ENCODE measurements at regions not wholly inside any gene's neighbourhood (a gene's known extent, or its start where the extent isn't known, plus 50 kb on each side); places are given as distances from the start of the nearest gene placed in this dataset.

GRCh38 chr6:120576061-120576460 lies 758.2 kb downstream of the TBC1D32 start:
- no peaks in the 10 kb centered on the region for H3K27me3 ChIP-seq (ENCODE audit: insufficient read depth, poor library complexity, severe bottlenecking)
- DNase-seq (ENCODE audit: low read depth in 1 of 2, low spot score in 1 of 2): no peak
- H3K4me3 ChIP-seq (replicated peaks; ENCODE audit: insufficient read depth, low read length): no peak overlapping the region
- H3K27ac ChIP-seq (replicated peaks): no peak overlapping the region
- TF ChIP-seq SPI1 (IDR thresholded peaks at IDR 0.05; ENCODE audit: borderline replicate concordance, low read depth) (no peak), POLR2AphosphoS5 (IDR thresholded peaks at IDR 0.05; ENCODE audit: low read depth) (no peak), GABPA (IDR thresholded peaks at IDR 0.05; ENCODE audit: low read depth) (no peak), REST (IDR thresholded peaks at IDR 0.05; ENCODE audit: insufficient replicate concordance, low read depth) (no peak), CTCF (IDR thresholded peaks at IDR 0.05; ENCODE audit: insufficient read depth, low read length) (no peak)

GRCh38 chr6:120569714-120570113 lies 764.6 kb downstream of the TBC1D32 start:
- TF ChIP-seq GABPA (IDR thresholded peaks at IDR 0.05; ENCODE audit: low read depth) (no peak), SPI1 (IDR thresholded peaks at IDR 0.05; ENCODE audit: borderline replicate concordance, low read depth) (no peak)
- Histone ChIP-seq H3K4me3 (replicated peaks; ENCODE audit: insufficient read depth, low read length) (no peak overlapping the region), H3K27me3 (ENCODE audit: insufficient read depth, poor library complexity, severe bottlenecking) (no peaks in the 10 kb centered on the region), H3K27ac (replicated peaks) (no peak overlapping the region)
- DNase-seq (ENCODE audit: low read depth in 1 of 2, low spot score in 1 of 2): no peak

GRCh38 chr6:120564779-120565178 lies 769.5 kb downstream of the TBC1D32 start:
- no peaks in the 10 kb centered on the region for H3K27me3 ChIP-seq (ENCODE audit: insufficient read depth, poor library complexity, severe bottlenecking)
- H3K27ac ChIP-seq (replicated peaks): no peak overlapping the region
- no peak overlapping the region for H3K4me3 ChIP-seq (replicated peaks; ENCODE audit: insufficient read depth, low read length)
- DNase-seq (ENCODE audit: low read depth in 1 of 2, low spot score in 1 of 2): no peak
- no peak for TF ChIP-seq REST (IDR thresholded peaks at IDR 0.05; ENCODE audit: insufficient replicate concordance, low read depth)
- TF ChIP-seq POLR2AphosphoS5 (IDR thresholded peaks at IDR 0.05; ENCODE audit: low read depth): no peak
- no peak for TF ChIP-seq SPI1 (IDR thresholded peaks at IDR 0.05; ENCODE audit: borderline replicate concordance, low read depth)
- no peak for TF ChIP-seq CTCF (IDR thresholded peaks at IDR 0.05; ENCODE audit: insufficient read depth, low read length)
- TF ChIP-seq GABPA (IDR thresholded peaks at IDR 0.05; ENCODE audit: low read depth): no peak

GRCh38 chr6:120558294-120558693 lies 776.0 kb downstream of the TBC1D32 start:
- DNase-seq (ENCODE audit: low read depth in 1 of 2, low spot score in 1 of 2): no peak
- no peak overlapping the region for H3K4me3 ChIP-seq (replicated peaks; ENCODE audit: insufficient read depth, low read length)
- H3K27ac ChIP-seq (replicated peaks): no peak overlapping the region
- H3K27me3 ChIP-seq (ENCODE audit: insufficient read depth, poor library complexity, severe bottlenecking): no peaks in the 10 kb centered on the region
- no peak for TF ChIP-seq SPI1 (IDR thresholded peaks at IDR 0.05; ENCODE audit: borderline replicate concordance, low read depth)
- TF ChIP-seq GABPA (IDR thresholded peaks at IDR 0.05; ENCODE audit: low read depth): no peak
- no peak for TF ChIP-seq CTCF (IDR thresholded peaks at IDR 0.05; ENCODE audit: insufficient read depth, low read length)
- TF ChIP-seq REST (IDR thresholded peaks at IDR 0.05; ENCODE audit: insufficient replicate concordance, low read depth): no peak
- TF ChIP-seq POLR2AphosphoS5 (IDR thresholded peaks at IDR 0.05; ENCODE audit: low read depth): no peak

Data from HL-60 (cell line).